AG04449 (cell line): ENCODE measurements at regions not wholly inside any gene's neighbourhood (a gene's known extent, or its start where the extent isn't known, plus 50 kb on each side); places are given as distances from the start of the nearest gene placed in this dataset.

Experiments
- CTCF ChIA-PET: fragments of 350-600 bp; formaldehyde crosslinking; extraction: SDS; loops from one replicate; lab custom pipeline; 2021; ENCODE audit warnings: antibody characterized with exemption; lab: Yijun Ruan, JAX
- POLR2A ChIA-PET: fragments of 400-600, 350-600 bp; formaldehyde crosslinking; extraction: SDS; loops from one replicate; lab custom pipeline; 2020; ENCODE audit warnings: antibody characterized with exemption, inconsistent platforms; lab: Yijun Ruan, JAX
- DNase-seq: peaks from one replicate; pipeline ENCODE4 v3.0.0-alpha.2; 2010; ENCODE audit warnings: low read depth, low spot score
- H3K4me3 ChIP-seq: 2 replicates; pipeline ENCODE4 v1.5.1; 2011; ENCODE audit warnings: low read depth, mild to moderate bottlenecking, control low read depth, low read length
- TF ChIP-seq, protein P1 (sequence below): IDR thresholded peaks from one replicate; pipeline ENCODE4 v1.5.1; 2011; ENCODE audit warnings: mild to moderate bottlenecking, moderate library complexity, low read length, control low read depth, inconsistent platforms; ENCODE audit not compliant: insufficient read depth; ENCODE audit errors: missing control alignments

DNA sequence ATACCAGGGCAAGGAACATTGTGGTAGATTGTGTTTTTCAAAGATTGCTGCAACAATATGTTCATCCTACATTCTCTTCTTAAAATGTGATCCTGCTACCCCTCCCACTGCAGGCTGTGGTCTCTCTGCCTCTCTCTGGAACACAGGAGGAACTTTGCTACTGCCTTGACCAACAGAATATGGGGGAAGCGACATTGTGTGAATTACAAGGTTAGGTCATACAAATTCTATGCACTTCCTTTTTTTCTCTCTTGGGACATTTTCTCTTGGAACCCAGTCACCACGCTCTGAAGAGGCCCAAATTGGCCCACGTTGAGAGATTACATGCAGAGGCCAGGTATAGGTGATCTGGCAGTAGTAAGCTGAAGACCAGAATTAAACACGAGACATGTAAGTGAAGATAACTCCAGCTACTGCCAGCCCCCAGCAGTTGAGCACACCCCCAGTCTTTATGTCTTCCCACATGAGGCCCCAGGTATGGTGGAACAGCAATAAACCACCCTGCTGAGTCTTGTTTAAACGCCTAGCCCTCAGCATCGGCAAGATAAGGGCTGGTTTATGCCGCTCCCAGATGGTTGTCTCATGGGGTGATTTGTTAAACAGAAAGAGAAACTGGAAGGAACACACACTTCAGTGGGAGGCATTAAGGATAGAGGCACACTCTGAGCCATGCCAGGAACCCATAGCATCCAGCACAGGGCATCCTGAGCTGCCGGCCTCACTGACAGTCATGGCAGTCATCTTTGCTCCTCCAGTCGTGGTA is 59.9 kb downstream of the FAM43A start:
- no peak overlapping the region for H3K4me3 ChIP-seq
- CTCF ChIA-PET: no interaction called here
- DNase-seq: no peak
- POLR2A ChIA-PET: no interaction called here
- TF ChIP-seq, protein P1, sequence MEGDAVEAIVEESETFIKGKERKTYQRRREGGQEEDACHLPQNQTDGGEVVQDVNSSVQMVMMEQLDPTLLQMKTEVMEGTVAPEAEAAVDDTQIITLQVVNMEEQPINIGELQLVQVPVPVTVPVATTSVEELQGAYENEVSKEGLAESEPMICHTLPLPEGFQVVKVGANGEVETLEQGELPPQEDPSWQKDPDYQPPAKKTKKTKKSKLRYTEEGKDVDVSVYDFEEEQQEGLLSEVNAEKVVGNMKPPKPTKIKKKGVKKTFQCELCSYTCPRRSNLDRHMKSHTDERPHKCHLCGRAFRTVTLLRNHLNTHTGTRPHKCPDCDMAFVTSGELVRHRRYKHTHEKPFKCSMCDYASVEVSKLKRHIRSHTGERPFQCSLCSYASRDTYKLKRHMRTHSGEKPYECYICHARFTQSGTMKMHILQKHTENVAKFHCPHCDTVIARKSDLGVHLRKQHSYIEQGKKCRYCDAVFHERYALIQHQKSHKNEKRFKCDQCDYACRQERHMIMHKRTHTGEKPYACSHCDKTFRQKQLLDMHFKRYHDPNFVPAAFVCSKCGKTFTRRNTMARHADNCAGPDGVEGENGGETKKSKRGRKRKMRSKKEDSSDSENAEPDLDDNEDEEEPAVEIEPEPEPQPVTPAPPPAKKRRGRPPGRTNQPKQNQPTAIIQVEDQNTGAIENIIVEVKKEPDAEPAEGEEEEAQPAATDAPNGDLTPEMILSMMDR: no peak

- H3K4me3 ChIP-seq: no peak overlapping the region
- ChIA-PET POLR2A (no interaction called here), CTCF (interaction anchor here (0.6 kb wide), 1 partner anchor 31 kb away, joined by 3 read pairs; no protein-coding TSS in a partner anchor)
- DNase-seq: no peak
- TF ChIP-seq, protein P1: no peak
Observed at GRCh38 chr3:194748225-194748624, 62.5 kb downstream of the FAM43A start.

DNA sequence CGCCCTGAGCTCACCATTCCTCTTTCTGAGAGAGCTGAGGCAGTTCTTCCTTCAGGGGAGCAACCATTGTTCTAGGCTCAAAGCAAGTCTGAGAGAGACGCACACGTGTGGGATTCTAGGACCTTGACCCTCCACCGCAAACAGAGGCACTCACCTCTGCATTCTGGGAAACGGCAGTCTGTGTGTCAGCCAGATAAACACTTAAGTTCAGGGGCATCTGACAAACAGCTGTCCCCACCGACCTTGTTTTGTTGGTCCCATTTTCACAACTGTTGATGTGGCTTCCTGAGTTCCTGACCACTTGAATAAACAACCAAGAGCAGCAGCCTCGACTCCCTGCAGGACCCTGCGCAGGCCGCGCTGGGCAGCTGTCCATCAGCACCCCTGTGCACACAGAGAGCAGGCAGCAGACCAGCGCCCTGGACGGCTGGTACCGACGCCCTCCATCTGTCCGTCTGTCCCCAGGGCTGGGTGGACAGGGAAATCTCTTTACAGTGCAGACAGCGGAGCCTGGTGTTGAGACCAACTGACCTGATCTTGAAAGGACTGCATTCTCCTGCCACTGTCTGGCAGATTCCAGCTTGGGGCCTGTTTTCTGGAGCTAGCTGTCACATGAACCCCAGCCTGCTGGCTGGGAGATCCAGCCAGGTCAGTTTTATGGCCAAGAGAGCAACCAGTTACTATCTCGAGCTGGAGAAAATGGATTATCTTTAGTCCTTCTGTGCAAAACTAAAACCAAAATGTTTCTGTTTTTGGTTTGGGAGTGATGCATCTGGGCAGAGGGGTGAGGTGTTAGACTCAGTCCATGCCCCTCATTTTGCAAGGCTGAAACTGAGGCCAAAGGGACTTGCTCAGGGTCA is 64.2 kb downstream of the FAM43A start:
- CTCF ChIA-PET: no interaction called here
- TF ChIP-seq, protein P1: no peak
- POLR2A ChIA-PET: interaction anchor here (0.7 kb wide), 1 partner anchor 63 kb away, joined by 3 read pairs; no protein-coding TSS in a partner anchor
- DNase-seq: no peak
- no peak overlapping the region for H3K4me3 ChIP-seq

DNA sequence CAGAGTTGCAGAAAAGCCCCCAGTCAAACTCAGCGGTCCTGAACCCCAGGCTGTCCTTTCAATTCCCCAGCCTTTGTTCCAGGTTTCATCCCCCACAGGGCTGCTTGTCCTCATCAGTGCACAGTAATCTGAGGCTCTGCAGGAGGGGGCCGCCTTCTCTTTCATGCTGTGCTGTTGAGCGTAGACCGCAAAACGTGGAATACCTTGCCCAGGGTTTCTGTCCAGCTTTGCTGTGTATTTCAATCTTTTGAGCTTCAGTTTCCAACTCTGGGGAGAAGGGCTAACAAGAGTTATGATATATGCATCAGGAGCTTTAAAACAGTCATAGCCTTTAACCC is 64.8 kb downstream of the FAM43A start:
- POLR2A ChIA-PET: interaction anchor here (0.7 kb wide), 1 partner anchor 63 kb away, joined by 3 read pairs; no protein-coding TSS in a partner anchor
- CTCF ChIA-PET: no interaction called here
- TF ChIP-seq, protein P1: no peak
- no peak for DNase-seq
- no peak overlapping the region for H3K4me3 ChIP-seq

- TF ChIP-seq, protein P1: no peak
- no peak overlapping the region for H3K4me3 ChIP-seq
- ChIA-PET POLR2A (no interaction called here), CTCF (no interaction called here)
- no peak for DNase-seq
Observed at GRCh38 chr3:194755671-194756459, 70.2 kb downstream of the FAM43A start.
